Islet precursor cell (in vitro differentiated cells): ENCODE measurements at regions not wholly inside any gene's neighbourhood (a gene's known extent, or its start where the extent isn't known, plus 50 kb on each side); places are given as distances from the start of the nearest gene placed in this dataset.

ENCODE experiments used
- DNase-seq: peaks from one replicate; pipeline ENCODE4 v3.0.0-alpha.2; 2018

DNA sequence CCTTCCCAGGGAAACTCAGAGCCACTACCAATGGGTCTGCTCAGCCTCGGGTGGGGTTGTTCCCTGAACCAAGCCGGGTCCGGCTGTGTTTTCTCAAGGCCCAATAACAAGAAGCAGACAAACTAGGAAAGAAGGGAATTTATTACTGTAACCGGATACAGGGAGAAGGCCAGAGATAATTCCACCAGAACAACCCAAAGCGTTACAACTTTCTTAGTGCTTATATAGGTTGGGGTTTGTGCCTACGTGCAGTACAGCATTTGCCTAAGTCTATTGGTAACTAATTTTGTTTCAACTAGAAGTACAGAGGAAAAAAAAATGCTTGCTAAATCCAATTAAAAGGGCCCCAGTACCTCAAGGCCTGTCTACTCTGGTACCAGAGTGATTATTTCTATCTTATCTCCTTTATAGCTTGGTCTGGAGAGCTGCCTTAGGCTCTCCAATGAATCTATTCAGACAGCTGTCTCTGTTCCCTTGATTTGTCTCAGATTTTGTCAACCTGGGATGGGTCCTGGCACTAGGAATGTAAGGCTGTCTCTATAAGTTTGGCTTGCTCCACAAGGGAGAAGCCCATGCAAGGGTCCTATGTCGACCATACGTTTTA is 57.3 kb upstream of the CCDC190 start:
- no peak for DNase-seq

DNA sequence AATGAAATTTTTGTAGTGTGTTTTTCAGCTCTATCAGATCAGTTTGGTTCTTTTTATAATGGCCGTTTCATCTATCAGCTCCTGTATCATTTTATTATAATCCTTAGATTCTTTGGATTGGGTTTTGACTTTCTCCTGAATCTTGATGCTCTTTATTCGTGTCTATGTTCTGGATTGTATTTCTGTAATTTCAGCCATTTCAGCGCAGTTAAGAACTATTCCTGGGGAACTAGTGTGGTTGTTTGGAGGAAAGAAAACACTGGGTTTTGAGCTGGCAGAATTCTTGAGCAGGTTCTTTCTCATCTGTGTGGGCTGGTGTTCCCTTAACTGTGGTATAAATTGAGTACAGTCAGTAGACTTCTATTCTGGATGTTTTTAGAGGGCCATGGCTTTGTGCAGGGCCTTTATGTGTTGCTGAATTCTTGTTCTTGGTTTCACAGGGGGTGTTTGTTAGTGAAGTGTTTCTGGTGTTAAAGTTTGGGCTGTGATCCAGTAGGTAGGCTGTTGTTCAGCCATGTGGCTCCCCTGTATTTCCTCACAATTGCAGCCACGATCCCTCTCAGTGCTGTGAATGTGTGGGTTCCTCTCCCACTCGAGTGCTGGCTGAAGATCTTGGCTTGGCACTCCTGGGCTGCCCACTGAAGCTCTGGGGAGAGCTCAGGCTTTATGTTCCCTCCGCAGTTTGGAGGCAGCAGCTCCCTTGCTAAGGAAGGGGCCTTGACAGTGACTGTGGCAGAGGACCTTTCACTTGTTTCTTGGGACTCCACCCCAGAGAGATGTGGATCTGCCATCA is 56.0 kb upstream of the CCDC190 start:
- no peak for DNase-seq

DNA sequence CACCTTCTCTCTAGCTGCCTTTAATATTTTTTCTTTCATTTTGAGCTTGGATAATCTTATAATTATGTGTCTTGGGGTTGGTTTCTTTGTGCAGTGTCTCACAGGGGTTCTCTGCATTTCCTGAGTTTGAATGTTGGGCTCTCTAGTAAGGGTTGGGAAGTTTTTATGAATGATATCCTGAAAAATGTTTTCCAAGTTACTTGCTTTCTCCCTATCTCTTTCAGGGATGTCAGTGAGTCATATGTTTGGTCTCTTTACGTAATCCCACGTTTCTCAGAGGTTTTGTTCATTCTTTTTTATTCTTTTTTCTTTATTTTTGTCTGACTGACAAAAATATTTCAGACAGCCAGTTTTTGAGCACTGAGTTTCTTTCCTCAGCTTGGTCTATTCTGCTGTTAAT is 55.4 kb upstream of the CCDC190 start:
- no peak for DNase-seq

DNA sequence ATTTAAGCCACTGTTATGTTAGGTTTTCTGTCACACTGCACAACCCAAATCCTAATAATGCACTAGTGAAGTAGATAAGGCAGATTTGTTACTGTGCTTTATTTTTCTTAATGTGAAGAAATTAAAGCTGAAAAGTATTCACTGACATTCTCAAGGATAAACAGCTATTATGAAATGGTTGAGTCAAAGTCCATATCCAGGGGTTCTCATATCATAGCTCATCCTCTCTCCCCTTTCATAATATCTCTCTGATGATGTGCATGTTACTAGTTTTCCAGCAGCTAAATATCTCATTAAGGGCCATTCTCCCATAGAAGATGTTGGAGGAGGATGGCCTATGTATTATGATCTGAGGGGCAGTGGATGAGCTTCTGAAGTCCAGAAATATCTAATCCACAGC is 53.6 kb upstream of the CCDC190 start:
- DNase-seq, result no peak

DNA sequence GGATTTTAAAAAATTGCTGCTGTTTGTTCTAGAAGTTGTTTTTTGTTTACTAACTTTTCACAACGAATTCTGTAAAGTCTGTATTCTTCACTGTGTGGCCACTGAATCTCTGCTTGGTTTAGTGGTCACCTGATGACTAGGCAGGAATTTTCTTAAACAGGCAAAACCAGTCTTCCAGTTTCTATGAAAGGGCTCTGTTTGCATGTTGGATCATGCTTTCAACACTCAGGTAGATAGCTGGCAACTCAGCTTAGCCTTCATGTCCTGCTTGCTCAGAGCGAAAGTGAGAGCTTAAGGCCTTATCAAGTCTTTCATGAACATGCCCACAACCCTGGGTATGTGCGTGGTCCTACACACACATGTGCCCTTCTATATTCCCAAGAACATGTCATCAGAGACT is 52.4 kb upstream of the CCDC190 start:
- DNase-seq, result peak; percentile 65

DNA sequence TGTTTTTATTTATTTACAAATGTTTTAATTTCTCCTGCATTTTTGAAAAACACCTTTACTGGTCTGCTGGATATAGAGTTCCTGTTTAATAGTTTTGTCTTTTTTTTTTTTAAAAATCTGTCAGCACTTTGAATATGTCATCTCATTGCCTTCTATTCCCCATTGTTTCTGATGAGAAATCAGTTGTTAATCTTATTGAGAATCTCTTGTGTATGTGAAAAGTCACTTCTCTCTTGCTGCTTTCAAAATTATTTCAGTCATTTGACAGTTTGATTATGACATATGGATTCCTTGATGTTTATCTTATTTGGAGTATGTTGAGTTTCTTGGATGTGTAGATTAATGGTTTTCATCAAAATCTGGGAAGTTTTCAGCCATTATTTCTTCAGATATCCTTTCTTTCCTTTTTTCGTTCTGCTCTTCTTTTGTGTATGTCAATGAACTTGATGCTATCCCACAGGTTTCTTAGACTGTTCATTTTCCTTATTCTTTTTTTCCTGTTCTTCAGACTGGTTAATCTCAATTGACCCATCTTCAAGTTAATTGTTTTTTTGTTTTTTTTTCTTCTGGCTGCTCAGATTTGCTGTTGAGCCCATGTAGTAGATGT is 51.2 kb upstream of the CCDC190 start:
- DNase-seq, result no peak
